ENCODE measurements at regions not wholly inside any gene's neighbourhood (a gene's known extent, or its start where the extent isn't known, plus 50 kb on each side); places are given as distances from the start of the nearest gene placed in this dataset.

GRCh38 chr21:35603494-35603893, 456.8 kb downstream of the SETD4 start:
- Histone ChIP-seq H3K4me3 (ENCODE audit: low read depth in 2 of 2, low read length in 1 of 2) (no peak overlapping the region), H3K4me1 (ENCODE audit: control insufficient read depth in 1 of 2, insufficient read depth in 2 of 2, low read depth in 1 of 2, low read length in 1 of 2) (peaks cover 0 to 11% of the 10 kb centered on the region in 2 experiments; a peak in 2 of 4 replicates), H3K79me2 (ENCODE audit: insufficient read depth) (no peaks in the 10 kb centered on the region), H3K27ac (ENCODE audit: low read depth in 2 of 2, low read length in 1 of 2) (no peak overlapping the region), H3F3A (replicated peaks; ENCODE audit: insufficient read depth) (peaks cover 23% of the 10 kb centered on the region), H4K20me1 (ENCODE audit: insufficient read depth) (no peaks in the 10 kb centered on the region), H2AFZ (ENCODE audit: low read depth) (no peak overlapping the region), H3K9me3 (no peaks in the 10 kb centered on the region), H3K27me3 (ENCODE audit: insufficient read depth) (no peaks in the 10 kb centered on the region), H3K36me3 (replicated peaks in 1 of 2; ENCODE audit: control insufficient read depth in 1 of 2, insufficient read depth in 2 of 2, low read length in 1 of 2) (no peaks in the 10 kb centered on the region), H3K9me2 (no peaks in the 10 kb centered on the region), H3K4me2 (no peak overlapping the region), H3K9ac (no peak overlapping the region)
- WGBS (ENCODE audit: low lambda C conversion rate): 45% methylated on average over 5 of the region's 5 CpGs
- DNase-seq: no peak
- ChIA-PET CTCF (no interaction called here), POLR2A (no interaction called here)
- TF ChIP-seq IRF3 (IDR thresholded peaks at IDR 0.05; ENCODE audit: low read depth, low read length) (no peak), GABPA (IDR thresholded peaks at IDR 0.05; ENCODE audit: low read depth) (no peak), RAD21 (IDR thresholded peaks at IDR 0.05; ENCODE audit: low read length) (no peak)

GRCh38 chr21:35602811-35603362, 457.4 kb downstream of the SETD4 start:
- Histone ChIP-seq H3K79me2 (ENCODE audit: insufficient read depth) (no peaks in the 10 kb centered on the region), H3F3A (replicated peaks; ENCODE audit: insufficient read depth) (peaks cover 23% of the 10 kb centered on the region), H3K4me2 (no peak overlapping the region), H3K27ac (ENCODE audit: low read depth in 2 of 2, low read length in 1 of 2) (no peak overlapping the region), H3K9me3 (no peaks in the 10 kb centered on the region), H2AFZ (ENCODE audit: low read depth) (no peak overlapping the region), H3K9ac (no peak overlapping the region), H4K20me1 (ENCODE audit: insufficient read depth) (no peaks in the 10 kb centered on the region), H3K4me1 (ENCODE audit: control insufficient read depth in 1 of 2, insufficient read depth in 2 of 2, low read depth in 1 of 2, low read length in 1 of 2) (peaks cover 0 to 11% of the 10 kb centered on the region in 2 experiments; a peak in 2 of 4 replicates), H3K9me2 (no peaks in the 10 kb centered on the region), H3K4me3 (ENCODE audit: low read depth in 2 of 2, low read length in 1 of 2) (no peak overlapping the region), H3K27me3 (ENCODE audit: insufficient read depth) (no peaks in the 10 kb centered on the region), H3K36me3 (replicated peaks in 1 of 2; ENCODE audit: control insufficient read depth in 1 of 2, insufficient read depth in 2 of 2, low read length in 1 of 2) (no peaks in the 10 kb centered on the region)
- ChIA-PET CTCF (no interaction called here), POLR2A (no interaction called here)
- 42% methylated on average over 7 of the region's 7 CpGs for WGBS (ENCODE audit: low lambda C conversion rate)
- no peak for DNase-seq
- TF ChIP-seq SIN3A (IDR thresholded peaks at IDR 0.05; ENCODE audit: borderline replicate concordance, low read depth, low read length) (no peak), YY1 (IDR thresholded peaks at IDR 0.05; ENCODE audit: low read depth) (no peak), FOXJ3 (CRISPR knock-in tag; IDR thresholded peaks at IDR 0.05) (no peak), NFIC (IDR thresholded peaks at IDR 0.05; ENCODE audit: borderline replicate concordance) (no peak), RFX5 (IDR thresholded peaks at IDR 0.05; ENCODE audit: low read length) (no peak), MXI1 (IDR thresholded peaks at IDR 0.05; ENCODE audit: low read depth, low read length) (no peak), FOSL2 (IDR thresholded peaks at IDR 0.05; ENCODE audit: borderline replicate concordance, low read depth) (no peak), RAD21 (IDR thresholded peaks at IDR 0.05; ENCODE audit: low read length) (no peak), CTCF (IDR thresholded peaks at IDR 0.05) (no peak)

Data from SK-N-SH (cell line).